Urothelium cell line (cell line): ENCODE measurements at regions not wholly inside any gene's neighbourhood (a gene's known extent, or its start where the extent isn't known, plus 50 kb on each side); places are given as distances from the start of the nearest gene placed in this dataset.
"Not testable (repeated sequence)": the region's sequence is repeated elsewhere in the genome, so short reads cannot be mapped to it uniquely, and the experiment has no call there.

ENCODE experiments used
- DNase-seq: peaks from one replicate; pipeline ENCODE4 v3.0.0; 2011; ENCODE audit warnings: low spot score, mixed read lengths
- FAIRE-seq: peaks from 2 replicates; lab custom pipeline; 2011; peaks lifted over from hg19 to GRCh38; lab: Jason Lieb, UNC

DNA sequence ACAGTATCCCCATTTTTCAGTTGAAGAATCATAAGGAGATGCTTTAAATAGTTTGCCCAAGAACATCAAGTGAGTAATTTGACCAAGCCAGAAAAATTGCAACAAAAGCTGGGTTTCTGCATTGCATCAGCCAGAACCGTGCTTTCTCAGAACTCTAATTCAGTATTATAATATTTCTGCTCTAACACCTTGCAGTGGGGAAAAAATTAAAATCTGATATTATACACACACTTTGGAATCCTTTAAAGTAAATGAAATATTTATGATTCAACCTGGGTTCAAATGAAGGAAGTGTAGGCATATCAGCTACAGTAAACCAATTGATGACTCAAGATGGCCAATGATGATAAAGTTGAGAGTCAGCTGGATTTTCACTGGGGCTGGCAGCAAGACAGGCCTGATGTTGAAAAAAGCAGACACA lies 387.6 kb upstream of the ZFP42 start:
- DNase-seq (peak; percentile 24), FAIRE-seq (no peak)

DNA sequence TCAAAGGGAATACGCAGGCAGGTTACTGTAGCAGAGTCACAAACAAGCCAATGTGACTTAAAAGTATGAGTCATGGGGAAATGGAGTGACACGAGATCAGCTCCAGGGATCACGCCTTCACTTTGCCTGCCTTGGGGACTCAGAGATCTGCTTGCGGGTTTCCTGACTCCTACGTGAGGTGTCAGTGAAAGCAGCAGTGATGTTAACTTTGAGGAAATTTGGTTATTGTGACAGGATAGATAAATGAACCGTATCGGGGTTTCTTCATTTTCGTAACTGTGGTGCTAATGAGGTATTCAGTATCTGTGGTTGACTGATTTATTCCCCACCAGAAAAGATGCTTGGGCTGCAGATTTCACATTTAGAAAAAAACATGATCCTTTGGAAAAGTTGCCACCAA lies 383.3 kb upstream of the ZFP42 start:
- no peak for DNase-seq
- FAIRE-seq = no peak

DNA sequence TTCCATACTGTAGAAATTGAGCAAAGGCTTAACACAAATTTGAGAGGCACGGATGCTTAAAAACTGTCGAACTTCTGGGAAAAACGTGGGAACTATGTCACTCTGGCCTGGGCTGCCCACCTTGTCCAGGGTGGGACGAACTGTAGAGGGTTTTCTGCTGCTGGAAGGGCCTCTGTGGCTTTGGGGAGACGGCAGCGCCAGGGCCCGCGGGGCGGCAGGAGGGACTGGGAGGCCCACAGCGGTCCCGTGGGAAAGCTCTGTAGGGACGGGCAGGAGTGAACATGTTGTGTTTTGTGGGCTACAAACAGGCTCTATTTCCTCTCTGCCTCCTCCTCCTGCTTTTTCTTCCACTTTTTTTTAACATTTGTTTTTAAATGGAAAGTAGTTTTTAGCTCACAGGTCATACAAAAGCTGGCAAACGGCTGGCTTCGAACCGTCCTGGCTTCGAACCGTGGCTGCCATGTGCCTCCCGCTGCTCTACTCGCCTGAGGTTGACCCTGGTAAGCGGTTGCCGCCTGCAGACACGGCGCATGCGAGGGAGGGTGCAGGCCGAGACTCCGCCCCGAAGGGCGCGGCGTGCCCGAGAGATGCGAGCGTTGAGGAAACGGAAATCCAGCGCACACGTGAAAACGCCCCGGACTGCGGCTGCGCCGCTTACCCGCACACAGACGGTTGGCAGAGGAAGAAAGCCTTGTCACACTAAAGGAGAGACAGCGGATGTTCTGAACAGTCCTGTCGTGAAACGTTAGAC lies 382.3 kb upstream of the ZFP42 start:
- FAIRE-seq (no peak), DNase-seq (no peak)

DNA sequence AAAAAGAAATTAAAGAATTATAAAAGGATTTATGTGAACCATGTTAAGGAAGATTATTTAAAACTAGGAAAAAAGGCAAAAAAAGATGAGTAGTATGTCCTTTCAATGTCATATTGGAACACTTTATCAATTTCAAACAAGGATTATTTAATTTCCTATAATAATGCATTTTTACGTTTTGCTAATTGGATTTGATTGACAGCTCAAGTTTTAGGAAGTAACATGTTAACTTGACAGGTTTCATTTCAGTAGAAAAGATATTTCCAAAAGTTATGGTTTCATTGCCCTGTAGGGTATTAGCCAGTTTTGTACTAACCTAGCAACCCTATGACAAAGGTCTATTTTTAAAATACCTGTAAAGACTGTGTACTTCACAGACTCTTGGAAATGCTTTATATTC lies 379.6 kb upstream of the ZFP42 start:
- DNase-seq (no peak), FAIRE-seq (no peak)

DNA sequence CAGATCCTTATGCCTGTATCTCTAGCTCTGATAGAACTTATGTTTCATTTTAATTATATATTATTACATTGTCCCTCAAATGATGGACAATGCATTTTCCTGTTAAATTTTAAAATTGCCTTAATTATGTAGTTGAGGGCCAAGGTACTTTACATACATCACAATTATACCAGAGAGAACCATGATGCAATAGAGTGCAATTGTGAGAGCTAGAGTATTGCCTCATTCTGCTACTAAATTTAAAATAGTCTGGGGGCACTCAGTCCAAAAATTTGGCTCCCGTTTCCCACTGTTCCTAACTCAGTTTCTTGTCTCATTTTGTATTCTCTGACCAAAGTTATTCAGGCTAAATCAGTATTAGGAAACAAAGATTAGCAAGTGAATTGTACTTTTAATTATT lies 378.5 kb upstream of the ZFP42 start:
- FAIRE-seq = no peak
- no peak for DNase-seq

DNA sequence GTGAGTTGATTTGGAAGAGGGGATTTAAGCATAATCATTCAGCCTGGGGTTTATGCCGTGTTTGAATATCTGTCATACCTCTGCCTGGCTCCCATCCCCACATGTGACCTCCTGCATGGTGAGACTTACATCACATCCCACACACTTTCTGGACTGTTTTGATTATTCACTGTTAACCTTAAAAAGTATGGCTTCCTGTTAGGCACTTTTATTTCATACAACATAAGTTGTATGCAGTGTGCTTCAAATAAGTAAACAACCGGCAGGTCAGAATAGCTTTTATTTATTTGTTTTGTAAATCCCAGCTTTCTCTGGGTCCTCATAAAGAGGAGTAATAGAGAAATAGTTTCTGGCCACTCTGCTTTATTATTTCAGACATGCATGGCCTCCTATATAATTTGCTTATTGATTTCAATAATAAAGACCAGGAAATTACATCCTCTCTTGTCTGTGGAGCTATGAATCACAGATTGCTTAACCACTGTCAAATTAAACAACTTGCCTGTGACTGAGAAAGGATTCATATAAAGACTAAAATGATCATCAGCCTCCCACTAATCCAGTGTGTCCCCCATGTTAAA lies 376.8 kb upstream of the ZFP42 start:
- no peak for FAIRE-seq
- no peak for DNase-seq

DNA sequence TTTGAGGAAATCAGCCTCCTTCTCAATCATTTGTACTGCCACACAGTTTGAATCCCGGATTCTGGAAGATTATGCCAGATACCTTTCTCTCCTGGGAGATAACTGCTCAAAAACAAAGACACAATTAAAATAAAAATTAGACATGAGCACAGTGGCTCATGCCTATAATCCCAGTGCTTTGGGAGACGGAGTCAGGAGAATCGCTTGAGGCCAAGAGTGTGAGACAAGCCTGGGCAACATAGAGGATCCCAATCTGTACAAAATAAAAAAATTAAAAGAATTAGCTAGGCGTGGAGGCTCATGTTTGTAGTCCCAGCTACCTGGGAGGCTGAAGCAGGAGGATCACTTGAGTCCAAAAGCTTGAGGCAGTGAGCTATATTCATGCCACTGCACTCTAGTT lies 376.3 kb upstream of the ZFP42 start:
- FAIRE-seq (no peak), DNase-seq (no peak)

DNA sequence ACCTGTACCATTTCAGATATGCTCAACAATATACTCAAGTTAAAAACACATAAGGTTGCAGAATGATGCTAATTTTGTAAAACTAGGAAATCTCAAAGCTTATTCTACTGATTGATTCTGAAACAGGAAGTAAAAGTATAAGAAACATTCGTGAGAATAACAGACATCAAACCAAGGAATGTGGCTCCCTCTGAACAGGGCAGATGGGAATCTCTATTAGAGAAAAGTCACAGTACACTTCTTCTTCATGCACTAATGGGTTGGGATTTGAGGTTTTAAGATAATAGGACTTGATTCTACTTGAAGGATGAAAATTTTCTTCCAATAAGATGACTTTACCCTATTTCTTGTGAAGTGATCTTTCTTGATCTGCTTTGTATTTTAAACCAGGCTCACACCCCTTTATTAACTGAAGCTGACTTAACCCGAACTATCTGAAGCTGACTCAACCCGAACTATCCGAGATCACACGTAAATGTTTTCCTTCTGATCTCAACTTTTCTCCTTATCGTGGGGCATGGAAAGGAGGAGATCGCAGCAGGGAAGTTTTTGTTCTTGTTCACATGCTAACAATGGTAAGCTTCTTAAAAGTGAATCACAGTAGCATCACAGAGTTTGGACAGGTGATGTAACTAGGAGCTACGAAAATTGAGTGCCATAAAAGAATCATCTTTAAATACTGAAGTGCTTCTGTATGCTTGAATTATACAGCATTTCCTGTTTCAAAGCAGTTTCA lies 363.1 kb upstream of the ZFP42 start:
- no peak for DNase-seq
- no peak for FAIRE-seq

DNA sequence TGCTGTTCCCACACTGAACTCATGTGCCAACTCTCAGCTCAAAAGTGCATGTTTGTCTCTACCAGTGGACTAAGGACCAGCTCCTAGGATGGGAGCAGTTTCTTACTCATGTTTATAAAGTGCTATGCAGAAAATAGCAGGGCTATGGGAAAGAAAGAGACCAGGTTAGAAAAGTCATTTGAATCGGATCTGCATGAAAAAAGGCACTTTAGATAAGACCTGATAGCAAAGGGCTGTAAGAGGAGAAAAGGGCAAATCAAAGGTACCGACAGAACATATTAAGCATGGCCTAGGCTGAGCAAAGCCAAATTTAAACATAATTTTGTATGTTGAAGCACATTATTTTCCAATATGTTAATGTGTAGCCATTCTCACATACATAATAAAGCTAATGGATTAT lies 362.3 kb upstream of the ZFP42 start:
- DNase-seq (no peak), FAIRE-seq (no peak)

DNA sequence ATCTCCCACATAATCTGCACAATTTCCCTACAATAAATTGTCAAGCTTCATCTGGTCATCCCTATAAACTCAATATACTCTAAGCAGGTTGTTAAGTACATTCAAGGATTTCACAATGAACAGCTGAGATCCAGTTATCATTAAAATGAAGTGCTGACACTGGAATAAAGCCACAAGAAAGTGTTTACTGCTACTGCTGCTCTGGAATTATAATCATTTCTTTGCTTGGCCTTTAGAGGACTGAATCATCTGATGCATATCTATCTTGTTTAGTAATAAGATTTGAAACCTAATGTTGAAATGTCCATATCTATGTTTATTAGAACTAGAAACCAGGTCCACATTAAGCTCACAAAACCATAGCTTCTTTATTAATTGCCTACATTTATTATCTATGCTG lies 338.6 kb upstream of the ZFP42 start:
- FAIRE-seq (no peak), DNase-seq (no peak)

DNA sequence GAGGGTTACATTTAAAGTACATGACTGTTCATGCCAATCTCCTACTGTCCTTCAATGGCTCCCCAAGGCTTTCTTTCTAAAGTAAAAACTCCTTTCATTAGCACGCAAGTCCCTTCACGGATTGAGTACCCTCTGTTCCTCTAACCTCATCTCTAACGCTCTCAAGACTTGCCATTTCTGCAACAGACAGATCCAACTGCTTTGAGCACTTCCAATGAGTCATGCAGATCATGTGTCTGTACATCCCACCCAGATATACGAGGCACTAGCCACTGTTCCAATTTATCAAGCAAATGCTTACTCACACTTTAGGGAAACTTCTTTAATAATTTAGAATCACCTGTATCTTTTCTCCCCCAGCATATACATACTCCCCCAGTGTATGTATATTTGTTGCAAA lies 332.5 kb upstream of the ZFP42 start:
- FAIRE-seq (no peak), DNase-seq (no peak)

DNA sequence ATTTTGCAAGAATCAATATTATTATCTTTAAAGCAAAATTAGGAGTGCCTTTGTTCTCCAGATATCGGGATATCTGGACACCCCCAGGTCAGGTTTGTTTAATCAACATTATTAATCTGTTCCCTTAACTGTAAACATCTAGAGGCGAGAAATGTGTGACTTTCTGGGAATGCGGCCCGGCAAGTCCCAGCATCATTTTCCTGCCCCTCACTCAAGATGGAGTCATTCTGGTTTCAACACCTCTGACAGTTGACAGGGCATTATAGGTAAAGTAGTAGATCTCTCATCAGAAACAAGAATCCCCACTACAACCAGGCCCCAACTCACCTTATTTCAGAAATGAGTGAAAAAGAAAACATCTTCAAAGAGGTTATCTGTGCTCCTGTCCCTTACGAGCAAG lies 331.6 kb upstream of the ZFP42 start:
- no peak for FAIRE-seq
- no peak for DNase-seq

DNA sequence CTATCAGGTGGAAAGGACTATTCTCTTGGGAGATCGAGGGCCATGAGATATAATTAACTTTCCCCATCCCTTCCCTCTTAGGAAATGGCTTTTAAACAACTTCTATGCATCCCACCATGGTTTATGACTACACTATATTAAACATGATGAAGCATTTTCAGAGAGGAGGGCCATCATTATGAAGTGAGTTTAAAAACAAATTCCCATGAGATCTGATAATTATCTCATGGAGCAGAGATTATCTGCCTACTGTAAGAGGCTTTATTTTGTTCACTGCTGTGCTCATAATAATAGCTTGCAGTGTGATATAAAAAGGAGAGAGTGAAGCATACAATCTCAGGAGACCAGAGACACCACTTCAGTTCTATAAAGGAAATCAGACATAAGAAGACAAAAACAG lies 330.5 kb upstream of the ZFP42 start:
- no peak for DNase-seq
- FAIRE-seq = no peak

DNA sequence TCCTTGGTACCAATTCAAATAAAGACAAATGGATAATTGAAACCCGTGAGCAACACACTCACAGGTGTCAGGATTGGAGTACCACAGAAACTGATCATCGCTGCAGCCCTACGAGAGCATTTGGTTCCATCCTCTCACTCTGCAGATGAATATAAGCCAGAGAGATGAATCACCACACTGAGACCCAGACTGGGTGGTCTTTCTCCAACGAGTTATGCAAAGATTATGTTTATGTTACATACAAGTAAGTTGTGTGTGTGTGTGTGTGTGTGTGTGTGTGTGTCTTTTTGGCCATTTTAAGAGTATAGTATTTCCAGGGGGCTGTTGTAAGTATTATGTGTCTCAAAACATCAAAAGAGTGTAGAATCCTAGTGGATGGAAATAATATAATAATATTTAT lies 329.5 kb upstream of the ZFP42 start:
- DNase-seq (no peak), FAIRE-seq (no peak)

DNA sequence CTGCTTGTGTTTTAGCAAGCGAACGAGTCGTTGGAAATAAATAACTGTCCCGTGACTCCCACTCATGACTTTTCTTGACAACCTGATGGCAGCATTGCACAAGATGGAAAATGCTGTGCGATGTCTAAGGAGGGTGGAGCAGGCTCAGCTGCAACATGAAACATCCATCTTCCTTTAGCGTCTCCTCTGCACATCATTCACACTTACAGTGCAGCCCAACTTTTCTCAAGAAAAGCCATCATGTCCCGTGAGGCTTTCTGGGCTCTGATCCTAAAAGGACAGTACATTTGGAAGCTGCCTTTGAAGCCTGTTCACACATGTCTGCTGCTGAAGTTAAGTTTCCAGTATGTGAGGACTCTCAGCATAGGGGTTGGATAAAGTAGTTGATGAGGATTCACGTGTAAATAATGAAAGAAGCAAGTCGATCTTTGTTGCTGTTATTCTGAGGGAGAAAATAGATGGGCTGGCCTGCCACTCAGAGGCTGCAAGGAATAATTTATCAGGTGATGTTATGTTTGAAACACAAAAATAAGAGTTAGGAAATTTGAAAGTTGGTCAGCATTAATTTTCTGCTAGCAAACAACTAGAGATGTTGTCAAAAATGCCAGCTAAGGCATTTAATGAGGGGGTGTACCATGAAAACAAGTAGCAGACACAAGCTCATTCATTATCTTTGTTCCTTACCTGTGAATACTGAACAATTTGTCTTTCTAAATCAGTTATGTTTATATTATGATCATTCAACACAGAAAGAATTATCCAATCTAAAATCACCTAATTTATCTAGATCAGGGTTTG lies 328.7 kb upstream of the ZFP42 start:
- FAIRE-seq (no peak), DNase-seq (no peak)

DNA sequence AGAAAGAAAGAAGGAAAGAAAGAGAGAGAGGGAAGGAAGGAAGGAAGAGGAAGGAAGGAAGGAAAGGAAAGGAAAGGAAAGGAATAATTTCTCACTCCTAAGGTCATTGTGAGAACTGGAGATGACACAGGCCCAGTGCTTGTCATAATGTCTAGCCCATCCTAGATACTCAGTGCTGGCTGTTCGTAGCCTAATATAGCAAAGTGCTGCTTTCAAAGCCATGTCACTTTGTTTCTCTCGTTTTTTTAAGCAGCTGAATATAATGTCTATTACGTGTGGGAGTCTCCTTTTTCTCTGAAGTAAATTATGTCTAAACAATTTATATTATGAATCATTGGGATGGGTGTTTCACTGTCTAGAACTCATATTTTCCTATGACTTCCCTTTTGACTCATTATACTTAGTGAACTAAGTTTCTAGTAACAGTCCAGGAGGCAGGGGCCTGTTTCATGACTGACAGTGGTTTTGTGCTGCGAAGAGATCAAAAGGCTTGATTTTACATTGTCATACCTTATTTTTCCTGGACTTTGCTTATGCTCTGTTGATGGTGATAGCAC lies 327.0 kb upstream of the ZFP42 start:
- DNase-seq = no peak
- no peak for FAIRE-seq

DNA sequence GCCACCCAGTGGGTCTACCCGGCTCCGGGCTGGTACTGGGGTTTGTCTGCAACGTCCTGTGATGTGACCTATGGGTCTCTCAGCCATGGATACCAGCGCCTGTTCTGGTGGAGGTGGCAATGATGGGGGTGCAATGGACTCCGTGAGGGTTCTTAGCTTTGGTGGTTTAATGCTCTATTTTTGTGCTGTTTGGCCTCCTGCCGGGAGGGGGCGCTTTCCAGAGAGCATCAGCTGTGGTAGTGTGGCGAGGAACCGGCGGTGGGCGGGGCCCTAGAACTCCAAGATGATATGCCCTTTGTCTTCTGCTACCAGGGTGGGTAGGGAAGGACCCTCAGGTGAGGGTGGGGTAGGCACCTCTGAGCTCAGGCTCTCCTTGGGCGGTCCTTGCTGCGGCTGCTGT lies 324.1 kb upstream of the ZFP42 start:
- FAIRE-seq, DNase-seq: not testable (repeated sequence)

DNA sequence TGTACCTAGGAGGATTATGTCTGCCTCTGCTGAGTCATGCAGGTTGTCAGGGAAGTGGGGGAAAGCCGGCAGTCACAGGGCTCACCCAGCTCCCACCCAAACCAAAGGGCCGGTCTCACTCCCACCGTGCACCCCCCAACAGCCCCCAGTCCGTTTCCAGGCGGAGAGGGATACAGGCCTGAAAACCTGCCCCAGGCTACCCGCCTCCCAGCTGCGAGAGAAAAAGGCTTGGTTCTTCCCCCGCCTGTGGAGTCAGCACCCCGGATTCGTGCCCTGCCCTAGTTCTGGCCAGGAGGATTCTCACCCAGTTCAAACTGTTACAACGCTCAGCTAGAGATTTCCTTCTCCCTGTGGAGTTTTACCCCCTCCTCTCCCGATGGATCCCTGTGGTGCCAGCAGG lies 323.6 kb upstream of the ZFP42 start:
- FAIRE-seq, DNase-seq: not testable (repeated sequence)

DNA sequence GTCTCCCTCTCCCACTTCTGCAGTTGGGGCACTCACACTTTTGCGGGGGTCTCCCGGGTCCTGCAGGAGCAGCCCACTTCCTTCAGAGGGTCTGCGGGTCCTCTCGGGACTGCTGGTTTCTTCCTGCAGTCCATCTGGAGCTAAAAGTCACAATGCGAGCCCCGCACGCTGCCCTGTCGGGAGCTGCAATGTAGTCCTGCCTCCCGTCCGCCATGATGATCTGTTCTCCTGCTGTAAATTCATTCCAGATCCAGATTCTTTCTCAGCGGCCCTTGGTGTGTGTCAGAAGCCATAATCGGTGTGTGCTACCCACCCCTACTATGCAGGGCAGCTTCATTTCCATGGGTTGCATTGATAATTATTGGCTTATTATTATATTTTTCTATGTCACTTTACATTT lies 323.0 kb upstream of the ZFP42 start:
- DNase-seq, FAIRE-seq: not testable (repeated sequence)

DNA sequence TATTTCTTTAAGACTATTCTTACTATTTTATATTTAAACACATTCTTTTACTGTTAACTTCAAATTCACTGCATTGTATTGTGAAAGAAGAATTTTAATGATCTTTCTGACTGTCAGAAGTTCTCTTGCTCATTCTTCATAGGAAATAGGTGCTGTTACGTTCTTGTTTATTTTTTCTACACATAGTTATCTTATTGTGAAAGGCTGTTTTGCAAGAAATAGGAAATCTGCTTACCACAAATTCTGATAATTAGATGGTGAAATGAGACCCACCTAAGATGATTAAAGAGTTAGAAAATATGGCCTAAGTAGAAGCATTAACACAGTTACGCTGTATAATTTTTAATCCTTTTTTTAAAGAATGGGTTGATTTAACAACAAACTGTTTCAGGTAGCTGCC lies 316.1 kb upstream of the ZFP42 start:
- no peak for DNase-seq
- no peak for FAIRE-seq

DNA sequence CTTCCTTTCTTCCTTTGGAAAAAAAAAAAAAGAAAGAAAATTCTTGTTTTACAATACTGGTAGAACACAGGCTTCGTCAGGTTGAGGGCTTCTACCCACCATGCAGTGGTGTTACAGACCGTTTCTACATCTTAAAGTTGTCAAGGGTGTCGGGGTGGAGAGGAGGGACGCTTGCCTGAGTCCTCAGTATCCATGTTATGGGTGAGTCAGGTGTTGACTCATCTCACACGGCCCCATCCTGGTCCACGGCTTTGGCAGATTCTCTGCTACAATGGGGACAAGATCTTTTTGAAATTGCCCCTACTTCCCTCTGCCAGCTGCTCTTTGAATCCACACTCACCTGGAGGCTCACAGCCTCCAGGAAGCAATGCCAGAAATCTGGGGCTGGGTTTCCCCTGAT lies 310.3 kb upstream of the ZFP42 start:
- no peak for FAIRE-seq

More for the DNA sequence above, 310.3 kb upstream of the ZFP42 start:
- peak; percentile 42 for DNase-seq
